Right atrium auricular region (tissue), 2 donors: ENCODE measurements at regions not wholly inside any gene's neighbourhood (a gene's known extent, or its start where the extent isn't known, plus 50 kb on each side); places are given as distances from the start of the nearest gene placed in this dataset.

Source experiments
- DNase-seq: peaks from one replicate; pipeline ENCODE4 v3.0.0-alpha.2; 2019; ENCODE audit warnings: low spot score
- H3K27ac ChIP-seq, 2 donors: fragments of 200-600 bp; sonication (generic); 1 replicate in 1 of 2; 2 replicates in 1 of 2; pipeline ENCODE4 v1.5.1; 2016 to 2019
- H3K27me3 ChIP-seq, 2 donors: fragments of 200-600 bp; sonication (generic); one replicate each; pipeline versions ENCODE4 v1.5.1 to v1.6.0; 2017 to 2019
- H3K36me3 ChIP-seq: fragments of 200-600 bp; sonication (generic); one replicate; pipeline ENCODE4 v1.5.1; 2016
- H3K4me1 ChIP-seq, 2 donors: fragments of 200-600 bp; sonication (generic); one replicate each; pipeline versions ENCODE4 v1.5.1 to v1.6.0; 2017 to 2019
- H3K4me3 ChIP-seq, 2 donors: fragments of 200-600 bp; sonication (generic); 1 replicate in 1 of 2; 2 replicates in 1 of 2; pipeline ENCODE4 v1.5.1; 2017 to 2019; ENCODE audit warnings: mild to moderate bottlenecking in 1 of 2, moderate library complexity in 1 of 2
- H3K9me3 ChIP-seq, 2 donors: fragments of 200-600 bp; sonication (generic); one replicate each; pipeline ENCODE4 v1.5.1; 2019
- TF ChIP-seq, protein P1 (sequence below), 2 donors: fragments of 200-600 bp; sonication (generic); IDR thresholded peaks; one replicate each; pipeline ENCODE4 v1.5.1; 2019; ENCODE audit warnings: antibody characterized with exemption in 2 of 2

GRCh38 chr13:85663856-85664255, 135.4 kb downstream of the SLITRK6 start:
- H3K4me1 ChIP-seq: no peaks in the 10 kb centered on the region
- no peak for DNase-seq
- H3K9me3 ChIP-seq: no peaks in the 10 kb centered on the region
- H3K27ac ChIP-seq: no peak overlapping the region
- TF ChIP-seq, protein P1, sequence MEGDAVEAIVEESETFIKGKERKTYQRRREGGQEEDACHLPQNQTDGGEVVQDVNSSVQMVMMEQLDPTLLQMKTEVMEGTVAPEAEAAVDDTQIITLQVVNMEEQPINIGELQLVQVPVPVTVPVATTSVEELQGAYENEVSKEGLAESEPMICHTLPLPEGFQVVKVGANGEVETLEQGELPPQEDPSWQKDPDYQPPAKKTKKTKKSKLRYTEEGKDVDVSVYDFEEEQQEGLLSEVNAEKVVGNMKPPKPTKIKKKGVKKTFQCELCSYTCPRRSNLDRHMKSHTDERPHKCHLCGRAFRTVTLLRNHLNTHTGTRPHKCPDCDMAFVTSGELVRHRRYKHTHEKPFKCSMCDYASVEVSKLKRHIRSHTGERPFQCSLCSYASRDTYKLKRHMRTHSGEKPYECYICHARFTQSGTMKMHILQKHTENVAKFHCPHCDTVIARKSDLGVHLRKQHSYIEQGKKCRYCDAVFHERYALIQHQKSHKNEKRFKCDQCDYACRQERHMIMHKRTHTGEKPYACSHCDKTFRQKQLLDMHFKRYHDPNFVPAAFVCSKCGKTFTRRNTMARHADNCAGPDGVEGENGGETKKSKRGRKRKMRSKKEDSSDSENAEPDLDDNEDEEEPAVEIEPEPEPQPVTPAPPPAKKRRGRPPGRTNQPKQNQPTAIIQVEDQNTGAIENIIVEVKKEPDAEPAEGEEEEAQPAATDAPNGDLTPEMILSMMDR (IDR thresholded peaks at IDR 0.05): no peak
- no peak overlapping the region for H3K4me3 ChIP-seq
- no peaks in the 10 kb centered on the region for H3K27me3 ChIP-seq
- H3K36me3 ChIP-seq: no peaks in the 10 kb centered on the region

GRCh38 chr13:85662186-85662585, 137.0 kb downstream of the SLITRK6 start:
- Histone ChIP-seq H3K9me3 (no peaks in the 10 kb centered on the region), H3K4me1 (no peaks in the 10 kb centered on the region), H3K27ac (no peak overlapping the region), H3K36me3 (no peaks in the 10 kb centered on the region), H3K27me3 (no peaks in the 10 kb centered on the region), H3K4me3 (no peak overlapping the region)
- TF ChIP-seq, protein P1 (IDR thresholded peaks at IDR 0.05): no peak
- DNase-seq: no peak

- Histone ChIP-seq H3K36me3 (no peaks in the 10 kb centered on the region), H3K27me3 (no peaks in the 10 kb centered on the region), H3K9me3 (no peaks in the 10 kb centered on the region), H3K27ac (no peak overlapping the region), H3K4me3 (no peak overlapping the region), H3K4me1 (no peaks in the 10 kb centered on the region)
- DNase-seq: no peak
- TF ChIP-seq, protein P1 (IDR thresholded peaks at IDR 0.05): no peak
Measured at GRCh38 chr13:85661675-85662074, 137.5 kb downstream of the SLITRK6 start.

GRCh38 chr13:85659493-85659892, 139.7 kb downstream of the SLITRK6 start:
- H3K4me1 ChIP-seq: no peaks in the 10 kb centered on the region
- H3K27me3 ChIP-seq: no peaks in the 10 kb centered on the region
- H3K4me3 ChIP-seq: no peak overlapping the region
- H3K27ac ChIP-seq: no peak overlapping the region
- TF ChIP-seq, protein P1 (IDR thresholded peaks at IDR 0.05): no peak
- H3K36me3 ChIP-seq: no peaks in the 10 kb centered on the region
- no peaks in the 10 kb centered on the region for H3K9me3 ChIP-seq
- no peak for DNase-seq

- TF ChIP-seq, protein P1 (IDR thresholded peaks at IDR 0.05): no peak
- Histone ChIP-seq H3K9me3 (no peaks in the 10 kb centered on the region), H3K4me3 (no peak overlapping the region), H3K36me3 (no peaks in the 10 kb centered on the region), H3K27me3 (no peaks in the 10 kb centered on the region), H3K4me1 (no peaks in the 10 kb centered on the region), H3K27ac (no peak overlapping the region)
- DNase-seq: no peak
Measured at GRCh38 chr13:85657942-85658341, 141.3 kb downstream of the SLITRK6 start.

DNA sequence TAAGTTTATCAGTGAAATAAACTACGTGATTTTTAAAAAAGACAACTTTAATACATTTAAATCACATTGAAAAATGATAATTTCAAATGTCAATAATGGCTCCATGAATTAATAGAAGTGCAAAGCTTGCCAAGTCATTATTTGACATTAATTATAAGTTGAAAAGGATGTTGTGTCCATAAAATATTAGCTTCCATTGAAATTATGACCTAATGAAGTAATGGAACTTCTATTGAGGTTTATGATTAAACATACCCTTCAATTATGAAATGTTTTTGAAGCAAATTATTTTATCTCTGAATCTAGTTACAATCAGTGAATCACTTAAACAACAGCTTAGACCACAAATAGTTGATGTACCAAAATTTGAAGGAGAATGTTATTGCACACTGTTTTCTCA, 144.2 kb downstream of the SLITRK6 start:
- no peak overlapping the region for H3K4me3 ChIP-seq
- DNase-seq: no peak
- TF ChIP-seq, protein P1 (IDR thresholded peaks at IDR 0.05): no peak

More for the DNA sequence above, 144.2 kb downstream of the SLITRK6 start:
- H3K27ac ChIP-seq: no peak overlapping the region
- H3K27me3 ChIP-seq: no peaks in the 10 kb centered on the region
- H3K36me3 ChIP-seq: no peaks in the 10 kb centered on the region
- no peaks in the 10 kb centered on the region for H3K4me1 ChIP-seq
- H3K9me3 ChIP-seq: no peaks in the 10 kb centered on the region
